Subcutaneous abdominal adipose tissue (tissue), 5 donors: ENCODE measurements at regions not wholly inside any gene's neighbourhood (a gene's known extent, or its start where the extent isn't known, plus 50 kb on each side); places are given as distances from the start of the nearest gene placed in this dataset.

Experiments
- H3K27ac ChIP-seq: one replicate; pipeline ENCODE4 v1.7.0; 2013; ENCODE audit warnings: low read depth, mild to moderate bottlenecking, inconsistent platforms, low read length, moderate library complexity
- H3K27me3 ChIP-seq, 5 donors: one replicate each; pipeline ENCODE4 v1.7.0; 2013; ENCODE audit warnings: low read length in 5 of 5, inconsistent platforms in 1 of 5; ENCODE audit not compliant: control insufficient read depth in 5 of 5, insufficient read depth in 4 of 5
- H3K36me3 ChIP-seq, 5 donors: one replicate each; pipeline ENCODE4 v1.7.0; 2013; ENCODE audit warnings: low read length in 5 of 5; ENCODE audit not compliant: control insufficient read depth in 5 of 5, insufficient read depth in 5 of 5
- H3K4me1 ChIP-seq, 5 donors: one replicate each; pipeline ENCODE4 v1.7.0; 2013; ENCODE audit warnings: low read length in 5 of 5, mild to moderate bottlenecking in 3 of 5, moderate library complexity in 1 of 5; ENCODE audit not compliant: control insufficient read depth in 5 of 5, insufficient read depth in 5 of 5
- H3K4me3 ChIP-seq, 5 donors: one replicate each; pipeline ENCODE4 v1.7.0; 2013; ENCODE audit warnings: low read length in 5 of 5, low read depth in 1 of 5
- H3K9ac ChIP-seq, 5 donors: one replicate each; pipeline ENCODE4 v1.7.0; 2013; ENCODE audit warnings: low read length in 5 of 5, mild to moderate bottlenecking in 4 of 5, moderate library complexity in 3 of 5
- H3K9me3 ChIP-seq, 5 donors: one replicate each; pipeline ENCODE4 v1.7.0; 2013; ENCODE audit warnings: low read length in 5 of 5; ENCODE audit not compliant: control insufficient read depth in 5 of 5
- donor health status: healthy.
- donor health status: healthy.
- donor health status: healthy.
- donor health status: healthy.
- donor health status: healthy.

- Histone ChIP-seq H3K4me3 (no peak overlapping the region), H3K36me3 (no peaks in the 10 kb centered on the region), H3K27me3 (peaks cover 0 to 5% (median 0%) of the 10 kb centered on the region in 5 donors), H3K9ac (no peak overlapping the region), H3K4me1 (no peaks in the 10 kb centered on the region), H3K9me3 (no peaks in the 10 kb centered on the region), H3K27ac (no peak overlapping the region)
These were observed 211.0 kb upstream of the IRX5 start for GRCh38 chr16:54719624-54720023.

DNA sequence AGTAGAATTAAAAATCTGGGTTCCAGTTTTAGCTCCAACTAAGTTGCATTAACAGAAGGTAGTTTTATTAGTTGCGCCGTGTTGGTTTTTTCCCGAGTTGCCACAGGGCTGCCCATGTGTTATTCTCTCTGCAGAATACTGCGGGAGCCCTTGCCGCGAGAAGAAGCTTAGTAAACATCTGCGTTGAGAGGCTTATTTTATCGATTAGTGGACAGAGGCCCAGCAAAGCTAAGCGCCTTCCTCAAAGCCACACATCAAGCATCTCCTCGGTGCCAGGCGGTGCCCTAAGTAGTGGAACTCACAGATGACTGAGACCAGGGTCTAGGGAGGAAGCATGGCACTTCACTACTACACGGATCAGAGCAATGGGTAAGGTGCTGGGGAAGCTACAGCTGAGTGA lies 212.3 kb upstream of the IRX5 start:
- Histone ChIP-seq H3K27me3 (peaks cover 0 to 5% (median 0%) of the 10 kb centered on the region in 5 donors), H3K4me3 (no peak overlapping the region), H3K36me3 (no peaks in the 10 kb centered on the region), H3K4me1 (no peaks in the 10 kb centered on the region), H3K27ac (no peak overlapping the region), H3K9ac (no peak overlapping the region), H3K9me3 (no peaks in the 10 kb centered on the region)

DNA sequence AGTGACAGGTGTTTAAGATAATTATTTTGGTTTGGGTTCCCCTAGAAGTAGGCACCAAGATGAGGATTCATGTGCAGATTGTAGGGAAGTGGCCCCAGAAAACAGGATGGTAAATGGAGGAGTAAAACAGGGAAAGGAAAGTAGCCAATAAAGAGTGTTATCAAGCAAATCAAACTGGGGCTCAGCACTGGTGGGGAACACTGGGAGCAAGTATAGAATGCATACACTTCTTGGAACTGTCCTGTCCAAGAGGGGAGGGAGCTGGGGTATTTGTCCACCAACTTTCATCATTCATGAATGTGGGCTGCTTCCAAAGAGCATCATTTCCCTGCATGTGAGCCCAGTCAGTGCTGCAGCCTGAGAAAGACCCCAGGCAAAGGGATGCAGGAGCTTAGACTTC lies 215.7 kb upstream of the IRX5 start:
- Histone ChIP-seq H3K4me3 (no peak overlapping the region), H3K4me1 (no peaks in the 10 kb centered on the region), H3K27me3 (peaks cover 0 to 2% (median 0%) of the 10 kb centered on the region in 5 donors), H3K9me3 (no peaks in the 10 kb centered on the region), H3K9ac (no peak overlapping the region), H3K36me3 (no peaks in the 10 kb centered on the region), H3K27ac (no peak overlapping the region)

- Histone ChIP-seq H3K4me1 (no peaks in the 10 kb centered on the region), H3K9ac (no peak overlapping the region), H3K27me3 (no peaks in the 10 kb centered on the region), H3K4me3 (no peak overlapping the region), H3K27ac (no peak overlapping the region), H3K36me3 (no peaks in the 10 kb centered on the region), H3K9me3 (no peaks in the 10 kb centered on the region)
These were observed 217.8 kb upstream of the IRX5 start for GRCh38 chr16:54712866-54713265.

DNA sequence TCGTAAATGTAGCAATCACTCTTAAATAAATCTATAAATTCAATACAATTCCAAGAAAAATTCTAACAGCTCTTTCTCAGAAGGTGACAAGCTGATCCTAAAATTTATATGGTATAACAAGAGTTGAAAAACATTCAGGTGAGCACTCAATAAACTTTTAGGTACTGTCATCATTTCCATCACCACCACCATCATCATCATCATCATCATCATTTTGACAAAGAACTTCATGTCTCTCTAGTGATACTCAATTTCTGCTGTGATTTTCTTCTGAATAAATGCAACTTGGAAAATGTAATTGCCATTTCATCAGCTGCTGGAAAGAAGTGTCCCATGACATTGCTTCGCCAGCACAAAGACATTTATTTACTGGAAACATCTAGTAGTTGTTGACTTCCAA lies 222.9 kb upstream of the IRX5 start:
- H3K4me1 ChIP-seq: no peaks in the 10 kb centered on the region
- no peaks in the 10 kb centered on the region for H3K36me3 ChIP-seq
- H3K4me3 ChIP-seq: no peak overlapping the region
- no peaks in the 10 kb centered on the region for H3K27me3 ChIP-seq
- H3K27ac ChIP-seq: no peak overlapping the region
- H3K9me3 ChIP-seq: peaks cover 0 to 2% (median 0%) of the 10 kb centered on the region in 5 donors
- no peak overlapping the region for H3K9ac ChIP-seq

DNA sequence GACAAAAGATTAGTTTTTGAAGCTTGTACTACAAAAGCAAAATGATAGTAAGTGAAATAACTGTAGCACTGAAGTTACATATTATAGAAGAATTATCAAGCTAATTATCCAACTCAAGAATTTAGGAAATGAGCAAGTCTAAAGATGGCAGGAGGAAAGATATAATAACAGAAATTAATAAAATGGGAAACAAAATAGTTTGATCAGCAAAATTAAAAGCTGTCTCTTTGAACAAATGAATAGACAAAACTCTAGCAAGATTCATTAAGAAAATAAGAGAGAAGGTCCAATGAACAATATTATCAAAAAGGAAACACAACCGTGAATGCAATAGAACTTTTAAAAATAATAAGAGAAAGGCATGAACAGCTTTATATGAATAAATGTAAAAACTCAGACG lies 224.3 kb upstream of the IRX5 start:
- Histone ChIP-seq H3K27me3 (no peaks in the 10 kb centered on the region), H3K36me3 (no peaks in the 10 kb centered on the region), H3K4me1 (no peaks in the 10 kb centered on the region), H3K9me3 (peaks cover under 1 to 4% (median 3%) of the 10 kb centered on the region in 5 donors), H3K27ac (no peak overlapping the region), H3K9ac (no peak overlapping the region), H3K4me3 (no peak overlapping the region)

GRCh38 chr16:54703339-54703738 lies 227.3 kb upstream of the IRX5 start:
- Histone ChIP-seq H3K36me3 (no peaks in the 10 kb centered on the region), H3K4me3 (no peak overlapping the region), H3K27ac (no peak overlapping the region), H3K9ac (no peak overlapping the region), H3K27me3 (no peaks in the 10 kb centered on the region), H3K9me3 (peaks cover 3 to 10% (median 6%) of the 10 kb centered on the region in 5 donors), H3K4me1 (no peaks in the 10 kb centered on the region)

GRCh38 chr16:54699656-54700055 lies 231.0 kb upstream of the IRX5 start:
- no peak overlapping the region for H3K4me3 ChIP-seq
- H3K36me3 ChIP-seq: no peaks in the 10 kb centered on the region
- peaks cover 3 to 10% (median 6%) of the 10 kb centered on the region in 5 donors for H3K9me3 ChIP-seq
- H3K27me3 ChIP-seq: peaks cover 0 to 4% (median 0%) of the 10 kb centered on the region in 5 donors
- H3K27ac ChIP-seq: no peak overlapping the region
- no peaks in the 10 kb centered on the region for H3K4me1 ChIP-seq
- no peak overlapping the region for H3K9ac ChIP-seq

DNA sequence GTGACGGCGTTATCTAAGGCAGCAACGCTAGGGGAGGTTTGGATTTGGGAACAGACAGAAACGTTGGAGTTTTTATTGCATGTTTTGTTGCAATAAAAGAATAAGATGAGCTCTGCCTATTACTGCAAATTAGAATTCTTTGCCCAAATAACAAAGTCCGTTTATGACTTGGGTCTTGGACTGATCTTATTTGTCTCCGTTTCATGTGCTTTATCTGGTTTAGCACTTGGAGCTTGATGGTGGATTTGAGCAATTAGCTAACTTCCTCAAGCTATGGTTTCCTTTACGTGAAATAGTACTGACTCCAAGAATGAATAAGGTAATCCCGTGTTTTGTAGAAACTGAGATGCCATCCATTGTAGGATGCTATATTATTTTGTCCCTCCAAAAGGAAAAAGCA lies 233.0 kb upstream of the IRX5 start:
- no peak overlapping the region for H3K9ac ChIP-seq
- H3K4me1 ChIP-seq: no peaks in the 10 kb centered on the region
- H3K36me3 ChIP-seq: no peaks in the 10 kb centered on the region
- H3K27me3 ChIP-seq: peaks cover 0 to 4% (median 2%) of the 10 kb centered on the region in 5 donors
- H3K27ac ChIP-seq: no peak overlapping the region
- peaks cover 3 to 10% (median 7%) of the 10 kb centered on the region in 5 donors for H3K9me3 ChIP-seq
- H3K4me3 ChIP-seq: no peak overlapping the region

DNA sequence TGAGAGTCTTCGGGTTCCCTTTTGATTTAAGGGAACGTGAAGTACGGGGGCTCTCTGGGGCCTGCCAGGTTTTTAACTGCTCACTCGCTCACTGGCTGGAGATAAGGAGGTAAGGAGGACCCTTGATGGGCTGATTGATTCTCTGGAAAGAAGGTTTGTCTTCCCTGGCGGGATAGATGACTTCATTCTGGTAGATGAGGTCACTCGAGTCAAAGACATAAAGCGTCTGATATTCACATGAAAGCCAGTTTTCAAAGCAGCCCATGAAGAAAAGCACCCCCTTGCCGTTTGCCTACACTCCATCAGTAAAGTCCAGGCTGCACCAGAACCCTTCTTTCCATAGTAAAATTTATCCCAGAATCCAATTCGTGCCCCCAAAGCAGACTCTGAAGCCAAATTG lies 233.7 kb upstream of the IRX5 start:
- H3K9me3 ChIP-seq: peaks cover 3 to 10% (median 7%) of the 10 kb centered on the region in 5 donors
- no peak overlapping the region for H3K27ac ChIP-seq
- H3K4me1 ChIP-seq: no peaks in the 10 kb centered on the region
- no peak overlapping the region for H3K4me3 ChIP-seq
- H3K27me3 ChIP-seq: peaks cover 0 to 4% (median 2%) of the 10 kb centered on the region in 5 donors
- H3K9ac ChIP-seq: no peak overlapping the region
- no peaks in the 10 kb centered on the region for H3K36me3 ChIP-seq

- Histone ChIP-seq H3K4me3 (no peak overlapping the region), H3K4me1 (no peaks in the 10 kb centered on the region), H3K9ac (no peak overlapping the region), H3K27me3 (peaks cover 0 to 4% (median 2%) of the 10 kb centered on the region in 5 donors), H3K36me3 (no peaks in the 10 kb centered on the region), H3K27ac (no peak overlapping the region), H3K9me3 (peaks cover 2 to 7% (median 6%) of the 10 kb centered on the region in 5 donors)
These were observed 234.1 kb upstream of the IRX5 start for GRCh38 chr16:54696522-54696921.
